Inflammatory macrophage treated with lipopolysaccharide for 4 hours (primary cell): ENCODE measurements at regions not wholly inside any gene's neighbourhood (a gene's known extent, or its start where the extent isn't known, plus 50 kb on each side); places are given as distances from the start of the nearest gene placed in this dataset.
"Not testable (repeated sequence)": the region's sequence is repeated elsewhere in the genome, so short reads cannot be mapped to it uniquely, and the experiment has no call there.

ENCODE experiments used
- DNase-seq: peaks from one replicate; pipeline ENCODE4 v3.0.0-alpha.2; 2020

- DNase-seq: no peak
These were observed 762.8 kb upstream of the GRAMD2B start for GRCh38 chr5:125660231-125660895.

GRCh38 chr5:125661584-125661983, 761.6 kb upstream of the GRAMD2B start:
- DNase-seq: no peak

DNA sequence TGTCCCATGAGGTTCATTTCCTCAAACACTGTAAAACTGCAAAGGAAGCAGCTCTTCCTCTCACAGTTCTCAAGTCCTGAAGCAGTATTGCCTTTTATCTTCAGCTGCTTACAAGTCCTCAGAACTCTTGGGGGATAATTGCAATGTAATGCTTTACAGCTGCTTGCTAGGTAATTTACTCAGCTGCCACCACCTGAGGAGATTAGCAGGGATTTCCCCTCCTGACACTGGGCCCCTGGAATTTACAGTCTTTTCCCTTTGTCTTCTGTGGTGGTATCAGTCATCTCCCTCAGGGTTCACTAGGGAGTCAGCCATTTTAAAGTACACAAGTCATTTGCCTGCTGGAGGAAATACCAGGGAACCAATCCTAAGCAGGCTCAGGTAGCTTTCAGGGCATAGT, 754.3 kb upstream of the GRAMD2B start:
- DNase-seq: no peak

- no peak for DNase-seq
These were observed 749.8 kb upstream of the GRAMD2B start for GRCh38 chr5:125673359-125673950.

DNA sequence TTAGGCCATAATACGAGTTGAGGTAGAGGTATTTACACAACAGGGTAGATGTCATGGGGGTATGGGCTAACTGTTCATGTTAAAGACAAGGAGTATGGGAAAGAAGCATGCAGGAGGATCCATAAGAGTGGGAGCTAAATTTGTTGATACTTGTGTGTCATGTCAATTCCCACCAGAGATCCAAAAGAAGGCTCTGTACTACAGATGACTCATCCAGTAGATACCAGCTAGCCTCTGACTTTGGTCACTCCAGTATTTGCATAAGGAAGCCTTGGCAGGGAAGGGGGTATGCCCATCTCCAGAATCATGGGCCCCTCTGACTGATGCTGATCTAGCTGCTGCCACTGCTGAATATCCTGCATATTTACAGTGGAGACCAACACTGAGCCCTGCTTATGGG, 743.7 kb upstream of the GRAMD2B start:
- DNase-seq: no peak

DNA sequence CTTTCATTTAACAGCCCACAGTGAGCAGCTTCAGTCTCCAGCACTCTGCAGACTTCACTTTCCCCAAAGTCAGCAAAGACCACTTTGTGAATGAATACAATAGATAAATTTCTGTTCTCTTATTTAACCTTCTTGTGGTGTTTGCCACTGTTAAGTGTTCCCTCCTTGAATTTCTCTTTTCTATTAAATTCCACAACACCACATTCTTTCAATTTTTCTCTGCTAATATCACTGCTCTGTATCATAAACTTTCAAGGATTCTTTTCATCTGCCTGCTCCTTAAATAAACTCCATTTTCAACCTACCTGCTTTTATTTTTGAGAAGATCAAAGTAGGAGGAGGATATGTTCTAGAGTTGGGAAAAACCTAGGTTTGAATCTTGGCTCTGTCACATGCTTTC, 739.5 kb upstream of the GRAMD2B start:
- DNase-seq: no peak

DNA sequence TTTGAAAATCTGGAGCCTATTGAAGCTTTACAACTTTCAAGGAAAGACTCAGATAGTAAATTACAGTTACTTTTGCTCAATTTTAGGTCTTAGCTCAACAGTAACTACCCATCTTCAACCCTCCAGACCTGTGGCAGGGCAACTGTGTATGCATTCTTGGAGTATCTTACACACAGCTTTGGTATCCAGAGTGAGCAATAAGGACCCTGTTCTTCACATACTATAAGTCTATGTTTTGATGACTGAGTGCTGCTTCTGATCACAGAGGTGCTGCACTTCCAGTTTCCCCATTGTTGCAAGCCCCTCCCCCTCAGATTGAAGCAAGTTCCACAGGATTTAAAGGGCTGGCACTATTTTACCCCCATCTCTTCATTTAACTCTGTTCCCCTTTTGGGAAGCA, 737.4 kb upstream of the GRAMD2B start:
- no peak for DNase-seq

DNA sequence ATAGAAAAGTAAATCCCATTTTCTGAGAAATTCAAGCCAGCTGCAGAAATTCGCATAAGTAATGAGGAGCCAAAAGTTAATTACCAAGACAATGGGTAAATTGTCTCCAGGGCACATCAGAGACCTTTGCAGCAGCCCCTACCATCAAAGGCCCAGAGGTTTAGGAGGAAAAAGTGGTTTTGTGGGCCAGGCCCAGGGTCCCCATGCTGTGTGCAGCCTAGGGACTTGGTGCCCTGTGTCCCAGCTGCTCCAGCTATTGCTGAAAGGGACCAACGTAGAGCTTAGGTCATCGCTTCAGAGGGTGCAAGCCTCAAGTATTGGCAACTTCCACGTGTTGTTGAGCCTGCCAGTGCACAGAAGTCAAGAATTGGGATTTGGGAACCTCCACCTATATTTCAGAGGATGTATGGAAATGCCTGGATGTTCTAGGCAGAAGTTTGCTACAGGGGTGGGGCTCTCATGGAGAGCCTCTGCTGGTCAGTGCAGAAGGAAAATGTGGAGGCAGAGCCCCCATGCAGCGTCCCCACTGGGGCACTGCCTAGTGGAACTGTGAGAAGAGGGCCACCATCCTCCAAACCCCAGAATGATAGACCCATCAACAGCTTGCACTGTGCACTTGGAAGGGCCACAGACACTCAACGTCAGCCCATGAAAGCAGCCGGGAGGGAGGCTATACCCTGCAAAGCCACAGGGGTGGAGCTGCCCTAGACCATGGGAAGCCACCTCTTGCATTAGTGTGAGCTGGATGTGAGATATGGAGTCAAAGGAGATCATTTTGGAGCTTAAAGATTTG, 731.3 kb upstream of the GRAMD2B start:
- not testable (repeated sequence) for DNase-seq

- no peak for DNase-seq
These were observed 727.1 kb upstream of the GRAMD2B start for GRCh38 chr5:125695996-125696655.

DNA sequence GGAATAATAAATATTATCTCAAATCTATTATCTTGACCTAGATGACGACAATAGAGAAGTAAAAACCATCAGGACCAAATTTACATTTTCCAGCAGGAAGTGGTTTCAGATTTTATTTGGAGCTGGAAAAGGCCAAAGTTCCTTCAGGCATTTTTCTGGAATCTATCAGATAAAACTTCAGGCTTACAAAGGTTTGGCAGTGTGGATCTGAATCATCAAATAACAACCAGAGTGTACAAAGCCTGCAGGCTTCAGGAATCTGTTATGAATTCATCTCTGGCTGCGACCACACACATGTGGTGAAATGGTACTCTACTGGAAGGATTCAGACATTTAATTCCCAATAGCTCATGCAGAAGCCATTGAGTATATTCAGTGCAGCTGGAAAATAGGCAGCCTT, 726.4 kb upstream of the GRAMD2B start:
- no peak for DNase-seq

DNA sequence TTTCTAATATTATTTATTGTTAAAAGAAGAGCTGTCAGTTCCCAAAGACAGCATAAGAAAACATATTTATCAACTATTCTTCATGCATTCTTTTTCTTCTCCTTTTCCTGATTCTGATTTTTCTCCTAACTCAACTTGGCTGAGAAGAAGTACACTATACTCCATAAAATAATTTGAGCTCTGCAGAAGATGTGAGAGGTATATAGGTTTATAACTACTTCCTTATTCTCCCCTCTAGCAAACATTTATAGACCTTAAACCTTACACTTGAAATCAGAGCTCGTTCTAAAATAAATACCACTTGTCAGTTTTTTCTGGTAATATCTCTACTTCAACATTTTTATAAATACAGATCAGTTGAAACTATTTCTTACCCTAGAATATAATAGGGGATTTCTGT, 724.8 kb upstream of the GRAMD2B start:
- DNase-seq: no peak

DNA sequence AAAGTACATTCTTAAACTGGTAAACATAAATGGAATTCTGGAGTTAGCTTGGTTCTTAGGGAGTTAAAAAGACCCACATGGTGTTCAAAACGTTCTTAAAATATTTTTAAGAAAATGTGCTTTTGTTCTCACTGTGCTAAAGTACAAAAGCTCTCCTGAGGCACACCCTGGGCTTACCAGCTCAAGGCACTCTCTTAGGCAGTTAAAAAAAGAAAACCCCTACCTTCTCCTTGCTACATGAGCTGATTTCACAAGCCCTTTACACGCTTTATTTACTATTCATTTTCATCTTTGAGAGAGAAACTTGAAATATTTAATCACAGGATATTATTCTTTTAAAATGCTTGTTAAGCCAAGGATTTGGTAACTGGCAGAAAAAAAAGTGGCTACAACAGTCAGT, 723.3 kb upstream of the GRAMD2B start:
- DNase-seq: no peak

DNA sequence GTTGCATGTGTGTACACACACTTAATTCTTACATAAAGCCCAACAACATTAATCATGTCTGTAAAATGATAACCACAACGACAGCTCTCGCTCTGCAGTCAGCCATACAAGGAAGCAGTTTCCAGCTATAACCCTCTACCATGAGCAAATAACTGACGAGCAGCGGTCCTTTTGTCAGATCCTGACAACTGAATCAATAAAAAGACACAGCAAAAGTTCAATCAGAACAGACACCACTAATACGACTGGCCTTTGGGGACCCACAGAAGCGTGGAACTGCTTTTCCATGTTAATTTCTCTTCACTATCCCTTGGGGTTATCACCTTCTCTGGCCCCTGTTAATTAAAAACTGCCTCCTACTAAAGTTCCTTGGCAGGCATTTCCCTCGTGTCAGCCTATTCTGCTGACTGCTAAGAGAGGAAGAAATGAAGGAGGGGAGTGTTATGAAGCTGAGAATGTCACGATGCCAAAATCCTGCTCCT, 722.8 kb upstream of the GRAMD2B start:
- DNase-seq: no peak

GRCh38 chr5:125703616-125704015, 719.6 kb upstream of the GRAMD2B start:
- DNase-seq: no peak

- DNase-seq: no peak
These were observed 718.3 kb upstream of the GRAMD2B start for GRCh38 chr5:125704888-125705287.

DNA sequence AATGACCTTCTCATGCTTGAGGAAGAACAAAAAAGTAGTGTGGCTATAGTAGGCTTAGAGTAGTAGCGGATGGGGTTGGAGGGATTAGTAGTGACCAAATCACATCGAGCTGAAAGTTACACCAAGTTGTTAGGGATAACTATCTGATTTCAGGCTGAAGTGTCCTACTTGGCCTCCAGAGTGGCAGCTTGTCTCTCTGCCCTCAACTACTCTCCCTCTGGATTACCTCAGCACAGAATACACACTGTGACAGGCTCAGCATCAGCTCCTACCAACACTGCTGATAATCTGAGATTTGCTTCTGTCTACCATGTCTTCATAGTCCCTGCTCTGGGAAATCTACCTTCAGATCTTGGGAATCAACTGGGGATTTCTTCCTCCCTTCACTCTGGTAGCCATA, 714.6 kb upstream of the GRAMD2B start:
- no peak for DNase-seq

GRCh38 chr5:125710745-125711144, 712.5 kb upstream of the GRAMD2B start:
- no peak for DNase-seq

DNA sequence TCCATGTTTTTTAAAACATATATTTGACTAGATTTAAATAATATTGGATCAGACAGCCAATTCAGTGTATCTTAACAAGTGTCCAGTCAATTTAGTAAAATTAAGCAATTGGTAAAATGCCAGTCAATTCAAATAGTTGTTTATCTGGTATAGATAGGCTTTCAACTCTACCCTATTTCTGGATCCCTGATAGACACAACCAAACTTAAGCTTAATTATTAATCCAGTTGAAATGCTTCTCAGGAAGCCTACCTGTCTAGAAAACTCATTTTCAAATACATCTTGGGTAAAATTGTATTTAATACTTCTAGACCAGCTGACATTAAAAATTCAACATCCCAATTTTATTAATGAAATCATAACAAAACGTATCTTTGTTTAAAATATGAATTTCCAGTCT, 710.8 kb upstream of the GRAMD2B start:
- DNase-seq: no peak

DNA sequence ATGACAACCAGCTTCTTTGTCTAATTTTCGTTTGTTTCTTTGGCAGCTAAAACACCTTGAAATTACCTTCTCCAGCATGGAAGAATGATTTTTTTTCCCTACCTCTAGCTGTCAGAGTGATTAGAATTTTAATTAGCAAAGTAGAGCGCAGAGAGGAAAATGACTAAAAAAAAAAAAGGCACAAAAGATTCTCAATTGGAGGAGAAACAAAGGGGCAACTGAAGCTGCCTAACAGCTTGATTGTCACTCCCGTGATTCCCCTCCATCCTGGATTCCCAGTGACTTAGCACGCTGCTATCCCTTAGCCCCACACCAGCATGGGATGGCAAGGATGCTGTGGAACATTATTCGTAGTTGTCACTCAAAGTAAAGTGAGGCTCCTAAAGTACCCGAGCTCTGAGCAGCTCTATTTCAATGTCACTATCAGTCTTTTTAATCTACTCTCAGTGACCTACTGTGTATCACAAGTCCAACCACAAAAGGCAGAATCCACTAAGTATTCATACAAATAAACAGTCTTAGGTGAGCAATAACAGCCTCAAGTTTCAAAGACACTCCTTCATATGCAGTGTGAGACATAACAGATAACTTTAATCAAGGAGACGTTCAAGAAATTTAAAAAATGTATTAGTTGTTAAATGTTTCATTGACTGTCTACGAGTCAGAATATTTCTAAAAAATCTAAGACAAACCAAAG, 710.0 kb upstream of the GRAMD2B start:
- no peak for DNase-seq

DNA sequence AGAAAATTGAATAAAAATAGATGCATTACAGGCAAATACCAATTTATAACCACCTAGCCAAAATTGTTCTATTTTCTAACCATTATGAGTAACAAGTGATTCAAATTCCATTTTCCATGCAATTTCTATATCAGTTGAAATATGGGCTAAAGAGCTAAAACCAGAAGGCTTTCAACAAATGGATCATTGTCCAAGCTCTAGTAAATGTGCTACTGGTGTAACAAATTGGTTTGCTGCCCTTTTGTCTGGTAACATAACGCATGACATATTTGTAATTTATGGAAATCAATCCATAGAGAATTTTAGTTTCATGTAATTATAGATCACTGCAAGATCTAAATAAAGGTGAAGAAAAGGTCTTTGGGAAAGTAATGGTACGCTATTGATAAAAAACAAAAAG, 708.0 kb upstream of the GRAMD2B start:
- DNase-seq: no peak

GRCh38 chr5:125717209-125717608, 706.0 kb upstream of the GRAMD2B start:
- no peak for DNase-seq

- DNase-seq: no peak
These were observed 703.4 kb upstream of the GRAMD2B start for GRCh38 chr5:125719681-125720347.

GRCh38 chr5:125720348-125720685, 702.9 kb upstream of the GRAMD2B start:
- DNase-seq: no peak
